OCI-LY1 (cell line): ENCODE measurements at regions not wholly inside any gene's neighbourhood (a gene's known extent, or its start where the extent isn't known, plus 50 kb on each side); places are given as distances from the start of the nearest gene placed in this dataset.

Experiments used
- EZH2 ChIP-seq: fragments of 200-600 bp; sonication (generic), shearing (Covaris generic); IDR thresholded peaks from 2 replicates; pipeline ENCODE4 v1.8.0; 2017; ENCODE audit warnings: borderline replicate concordance, mixed run types, mild to moderate bottlenecking, antibody characterized with exemption, low read length, moderate library complexity, mixed read lengths
- TF ChIP-seq, protein P1 (sequence below): fragments of 200-600 bp; sonication (generic), shearing (Covaris generic); IDR thresholded peaks from 2 replicates; pipeline ENCODE4 v1.5.1; 2017; ENCODE audit warnings: mild to moderate bottlenecking, antibody characterized with exemption, low read length, moderate library complexity, mixed read lengths

DNA sequence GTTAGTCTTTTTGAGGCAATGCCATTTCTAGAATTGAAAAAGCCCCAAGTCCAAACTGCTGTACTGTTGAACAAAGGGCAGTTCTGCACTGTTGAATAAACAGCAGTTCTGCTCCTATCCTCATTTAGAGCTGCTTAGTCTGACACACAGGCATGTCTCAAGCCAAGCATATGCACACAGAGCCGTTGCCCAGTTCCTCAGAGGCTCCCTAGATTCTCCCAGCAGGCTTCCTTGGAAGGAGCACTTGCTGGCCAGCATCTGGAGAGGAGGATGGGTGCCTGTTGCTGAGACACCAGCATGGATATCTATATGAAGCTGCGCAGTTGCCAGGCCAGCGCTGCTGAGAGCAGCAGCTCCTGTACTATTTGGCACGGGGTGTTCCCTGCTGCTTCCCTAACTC is 138.3 kb upstream of the USP38 start:
- TF ChIP-seq, protein P1, sequence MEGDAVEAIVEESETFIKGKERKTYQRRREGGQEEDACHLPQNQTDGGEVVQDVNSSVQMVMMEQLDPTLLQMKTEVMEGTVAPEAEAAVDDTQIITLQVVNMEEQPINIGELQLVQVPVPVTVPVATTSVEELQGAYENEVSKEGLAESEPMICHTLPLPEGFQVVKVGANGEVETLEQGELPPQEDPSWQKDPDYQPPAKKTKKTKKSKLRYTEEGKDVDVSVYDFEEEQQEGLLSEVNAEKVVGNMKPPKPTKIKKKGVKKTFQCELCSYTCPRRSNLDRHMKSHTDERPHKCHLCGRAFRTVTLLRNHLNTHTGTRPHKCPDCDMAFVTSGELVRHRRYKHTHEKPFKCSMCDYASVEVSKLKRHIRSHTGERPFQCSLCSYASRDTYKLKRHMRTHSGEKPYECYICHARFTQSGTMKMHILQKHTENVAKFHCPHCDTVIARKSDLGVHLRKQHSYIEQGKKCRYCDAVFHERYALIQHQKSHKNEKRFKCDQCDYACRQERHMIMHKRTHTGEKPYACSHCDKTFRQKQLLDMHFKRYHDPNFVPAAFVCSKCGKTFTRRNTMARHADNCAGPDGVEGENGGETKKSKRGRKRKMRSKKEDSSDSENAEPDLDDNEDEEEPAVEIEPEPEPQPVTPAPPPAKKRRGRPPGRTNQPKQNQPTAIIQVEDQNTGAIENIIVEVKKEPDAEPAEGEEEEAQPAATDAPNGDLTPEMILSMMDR, result no peak
- no peak for TF ChIP-seq EZH2
